Spleen (tissue), 11 donors: ENCODE measurements at regions not wholly inside any gene's neighbourhood (a gene's known extent, or its start where the extent isn't known, plus 50 kb on each side); places are given as distances from the start of the nearest gene placed in this dataset.
"Not testable (repeated sequence)": the region's sequence is repeated elsewhere in the genome, so short reads cannot be mapped to it uniquely, and the experiment has no call there.

Source experiments
- DNase-seq: peaks from one replicate; pipeline ENCODE4 v3.0.0-alpha.2; 2020
- H3K27ac ChIP-seq, 8 donors: fragments of 200-600 bp; sonication (generic) in 7 of 8; 1 replicate in 4 of 8; 2 replicates in 4 of 8; pipeline versions ENCODE4 v1.5.0 to v1.8.0; 2016 to 2021; ENCODE audit warnings: inconsistent platforms in 4 of 8, mild to moderate bottlenecking in 4 of 8, moderate library complexity in 1 of 8
- H3K27me3 ChIP-seq, 7 donors: fragments of 200-600 bp; sonication (generic) in 6 of 7; replicated peaks in 1 of 7; 1 replicate in 4 of 7; 2 replicates in 3 of 7; pipeline versions ENCODE4 v1.5.0 to v1.8.0; 2016 to 2021; ENCODE audit warnings: inconsistent platforms in 3 of 7, mild to moderate bottlenecking in 1 of 7
- H3K36me3 ChIP-seq, 6 donors: fragments of 200-600 bp; sonication (generic) in 5 of 6; 1 replicate in 4 of 6; 2 replicates in 2 of 6; pipeline versions ENCODE4 v1.5.0 to v1.8.0; 2016 to 2021; ENCODE audit warnings: inconsistent platforms in 2 of 6
- H3K4me1 ChIP-seq, 6 donors: fragments of 200-600 bp; sonication (generic) in 5 of 6; 1 replicate in 3 of 6; 2 replicates in 3 of 6; pipeline versions ENCODE4 v1.5.0 to v1.8.0; 2016 to 2021; ENCODE audit warnings: inconsistent platforms in 3 of 6
- H3K4me3 ChIP-seq, 8 donors: fragments of 200-600 bp; sonication (generic) in 7 of 8; 1 replicate in 4 of 8; 2 replicates in 4 of 8; pipeline versions ENCODE4 v1.5.0 to v1.8.0; 2016 to 2021; ENCODE audit warnings: inconsistent platforms in 4 of 8, mild to moderate bottlenecking in 4 of 8, moderate library complexity in 2 of 8
- H3K9me3 ChIP-seq, 8 donors: fragments of 200-600 bp; sonication (generic) in 7 of 8; 1 replicate in 4 of 8; 2 replicates in 4 of 8; pipeline versions ENCODE4 v1.5.0 to v1.8.0; 2016 to 2021; ENCODE audit warnings: inconsistent platforms in 4 of 8
- CTCF ChIP-seq, 11 experiments: fragments of 200-600 bp in 7 of 11; fragments of 450-650 bp in 4 of 11; sonication (generic) in 4 of 11; IDR thresholded peaks in 8 of 11; conservative IDR thresholded peaks in 3 of 11; 1 replicate in 7 of 11; 2 replicates in 4 of 11; pipeline versions ENCODE4 v1.4.0 to v1.8.0; 2016 to 2021; ENCODE audit warnings: antibody characterized with exemption in 11 of 11, inconsistent platforms in 4 of 11, mild to moderate bottlenecking in 1 of 11
- POLR2A ChIP-seq, 3 donors: fragments of 450-650 bp; IDR thresholded peaks; one replicate each; pipeline ENCODE4 v1.5.1; 2017; ENCODE audit warnings: antibody characterized with exemption in 3 of 3, mild to moderate bottlenecking in 1 of 3
- POLR2AphosphoS5 ChIP-seq, 3 donors: sonication (generic); formaldehyde crosslinking; IDR thresholded peaks; one replicate each; pipeline ENCODE4 v1.5.1; 2017; ENCODE audit warnings: antibody characterized with exemption in 3 of 3
- WGBS, 5 donors: extraction: QIAGEN DNeasy Blood & Tissue Kit in 3 of 5; methylation state at CpG; one replicate each; pipeline versions ENCODE4 v1.1.5 to v1.1.7; 2013 to 2018; 5-methylcytosine and 5-hydroxymethylcytosine counted together
- intact Hi-C: fragments of 100-400 bp; cut with DNase I; formaldehyde crosslinking; loops from one replicate; pipeline ENCODE4 v1.15.0; 2023; ENCODE audit warnings: low total_unique reads
- donor health status: healthy with polysubstance abuse.
- donor health status: DM: no; HTN: no; CAD: no; lungs with moderate emphysema.
- donor health status: DM: no; HTN: no; CAD: no.
- donor health status: Bipolar disorder and iron deficiency.
- donor health status: healthy.
- donor health status: DM: no; HTN: no; CAD: no.
- donor health status: DM: yes; HTN: yes; CAD: no.

- no peak for DNase-seq
- TF ChIP-seq CTCF (IDR thresholded peaks at IDR 0.05 in 8 of 11, conservative IDR thresholded peaks at IDR 0.05 in 3 of 11) (no peak), POLR2AphosphoS5 (IDR thresholded peaks at IDR 0.05) (no peak), POLR2A (IDR thresholded peaks at IDR 0.05) (no peak)
- Histone ChIP-seq H3K36me3 (no peaks in the 10 kb centered on the region), H3K4me3 (no peak overlapping the region), H3K4me1 (no peaks in the 10 kb centered on the region), H3K27ac (no peak overlapping the region), H3K27me3 (no peaks in the 10 kb centered on the region), H3K9me3 (peaks cover 0 to 15% (median 8%) of the 10 kb centered on the region in 8 donors)
- intact Hi-C loops: no loop called here
These were observed 558.0 kb downstream of the ZWINT start for GRCh38 chr10:55803055-55803454.

GRCh38 chr10:55801353-55801661, 559.8 kb downstream of the ZWINT start:
- intact Hi-C loops: no loop called here
- Histone ChIP-seq H3K9me3 (peaks cover 0 to 15% (median 8%) of the 10 kb centered on the region in 8 donors), H3K4me3 (no peak overlapping the region), H3K27ac (no peak overlapping the region), H3K27me3 (no peaks in the 10 kb centered on the region), H3K36me3 (no peaks in the 10 kb centered on the region), H3K4me1 (no peaks in the 10 kb centered on the region)
- DNase-seq: no peak
- TF ChIP-seq POLR2AphosphoS5 (IDR thresholded peaks at IDR 0.05) (no peak), CTCF (IDR thresholded peaks at IDR 0.05 in 8 of 11, conservative IDR thresholded peaks at IDR 0.05 in 3 of 11) (no peak), POLR2A (IDR thresholded peaks at IDR 0.05) (no peak)
- 70 to 90% (median 76%) methylated on average over 2 of the region's 2 CpGs for WGBS, 5 donors

- 78 to 86% (median 78%) methylated on average over 3 of the region's 3 CpGs for WGBS, 5 donors
- intact Hi-C loops: no loop called here
- DNase-seq: no peak
These were observed 560.3 kb downstream of the ZWINT start for GRCh38 chr10:55800602-55801352.

GRCh38 chr10:55793024-55793423, 568.0 kb downstream of the ZWINT start:
- no peaks in the 10 kb centered on the region for H3K36me3 ChIP-seq
- WGBS, 5 donors: 58 to 81% (median 60%) methylated on average over 3 of the region's 3 CpGs

More at GRCh38 chr10:55800602-55801352, 560.3 kb downstream of the ZWINT start:
- Histone ChIP-seq H3K4me1 (no peaks in the 10 kb centered on the region), H3K27me3 (no peaks in the 10 kb centered on the region), H3K36me3 (no peaks in the 10 kb centered on the region), H3K4me3 (no peak overlapping the region), H3K9me3 (peaks cover 0 to 15% (median 8%) of the 10 kb centered on the region in 8 donors), H3K27ac (no peak overlapping the region)
- no peak for TF ChIP-seq POLR2AphosphoS5 (IDR thresholded peaks at IDR 0.05)
- TF ChIP-seq CTCF (IDR thresholded peaks at IDR 0.05 in 8 of 11, conservative IDR thresholded peaks at IDR 0.05 in 3 of 11): no peak
- TF ChIP-seq POLR2A (IDR thresholded peaks at IDR 0.05): no peak

GRCh38 chr10:55790276-55790675, 570.8 kb downstream of the ZWINT start:
- intact Hi-C loops, H3K27me3 ChIP-seq, H3K4me3 ChIP-seq, H3K27ac ChIP-seq, H3K4me1 ChIP-seq, H3K36me3 ChIP-seq, DNase-seq: not testable (repeated sequence)
- H3K9me3 ChIP-seq: peaks cover 0 to 12% (median 6%) of the 10 kb centered on the region in 8 donors
- WGBS, 5 donors: 44 to 81% (median 55%) methylated on average over 1 of the region's 1 CpG

More at GRCh38 chr10:55793024-55793423, 568.0 kb downstream of the ZWINT start:
- DNase-seq: no peak
- no peak overlapping the region for H3K4me3 ChIP-seq
- TF ChIP-seq CTCF (IDR thresholded peaks at IDR 0.05 in 8 of 11, conservative IDR thresholded peaks at IDR 0.05 in 3 of 11) (no peak), POLR2A (IDR thresholded peaks at IDR 0.05) (no peak)
- H3K27me3 ChIP-seq: no peaks in the 10 kb centered on the region
- H3K27ac ChIP-seq: no peak overlapping the region
- H3K4me1 ChIP-seq: no peaks in the 10 kb centered on the region
- peaks cover 0 to 12% (median 6%) of the 10 kb centered on the region in 8 donors for H3K9me3 ChIP-seq
- intact Hi-C loops: no loop called here
